HCT116 (cell line): ENCODE measurements at regions not wholly inside any gene's neighbourhood (a gene's known extent, or its start where the extent isn't known, plus 50 kb on each side); places are given as distances from the start of the nearest gene placed in this dataset.

ENCODE experiments used
- ATAC-seq: fragments of 200-7000 bp; cut with Tn5 transposase; 2 replicates; pipeline ENCODE4 v1.9.1; 2020; ENCODE audit warnings: mild to moderate bottlenecking, moderate library complexity
- BruUV-seq: library from RNA; stranded (reverse); fragments of 400-500 nt; replicated peaks from 2 replicates; lab custom pipeline; 2021; lab: Mats Ljungman, UMichigan
- CTCF ChIA-PET: fragments of 300-600 bp; sonication (Branson Sonifier 250); formaldehyde crosslinking; loops from one replicate; lab custom pipeline; 2021; ENCODE audit warnings: antibody characterized with exemption; lab: Charles Lee
- POLR2A ChIA-PET: fragments of 300-600, 350-600 bp; sonication (Branson Sonifier 250); formaldehyde crosslinking; loops from one replicate; lab custom pipeline; 2021; ENCODE audit warnings: antibody characterized with exemption; lab: Charles Lee
- RAD21 ChIA-PET, 2 experiments: fragments of 300-600 bp; sonication (Branson Sonifier 250); formaldehyde crosslinking; loops; one replicate each; lab custom pipeline; 2023; ENCODE audit warnings: low total read pairs in 2 of 2; ENCODE audit not compliant: uncharacterized antibody in 2 of 2, unreplicated experiment in 2 of 2, low non-redundant PET in 1 of 2; lab: Charles Lee
- DNase-seq: peaks from one replicate; pipeline ENCODE4 v3.0.0-alpha.2; 2010; ENCODE audit warnings: low read depth, low spot score
- H2AFZ ChIP-seq: fragments of 200-600 bp; shearing (Covaris generic), sonication (generic); 2 replicates; pipeline ENCODE4 v1.6.1; 2017; ENCODE audit warnings: low read depth, mixed run types, mixed read lengths, antibody characterized with exemption, low read length; ENCODE audit not compliant: poor library complexity, severe bottlenecking
- H3K27ac ChIP-seq: 2 replicates; pipeline ENCODE4 v1.5.1; 2012; ENCODE audit warnings: low read depth, low read length
- H3K27me3 ChIP-seq: fragments of 200-600 bp; sonication (generic); 2 replicates; pipeline ENCODE4 v1.6.1; 2016; ENCODE audit warnings: mixed run types, low read length, mixed read lengths; ENCODE audit not compliant: insufficient read depth
- H3K36me3 ChIP-seq, 2 experiments: fragments of 200-500 bp in 1 of 2; fragments of 200-600 bp in 1 of 2; sonication (Bioruptor generic) in 1 of 2; sonication (generic) in 1 of 2; 2 replicates each; pipeline versions ENCODE4 v1.5.1 to v1.6.1; 2014 to 2016; ENCODE audit warnings: low read length in 2 of 2, inconsistent platforms in 1 of 2, mixed read lengths in 1 of 2, mixed run types in 1 of 2; ENCODE audit not compliant: insufficient read depth in 2 of 2, control insufficient read depth in 1 of 2
- H3K4me1 ChIP-seq, 2 experiments: fragments of 200-600 bp in 1 of 2; sonication (generic) in 1 of 2; 2 replicates each; pipeline versions ENCODE4 v1.5.1 to v1.6.1; 2012 to 2017; ENCODE audit warnings: low read length in 2 of 2, inconsistent platforms in 1 of 2, mild to moderate bottlenecking in 1 of 2, mixed read lengths in 1 of 2, mixed run types in 1 of 2, moderate library complexity in 1 of 2; ENCODE audit not compliant: insufficient read depth in 2 of 2, control insufficient read depth in 1 of 2
- H3K4me2 ChIP-seq: fragments of 200-600 bp; sonication (generic); 2 replicates; pipeline ENCODE4 v1.6.1; 2017; ENCODE audit warnings: mixed run types, low read length, mixed read lengths
- H3K4me3 ChIP-seq, 2 experiments: fragments of 200-600 bp in 1 of 2; sonication (generic) in 1 of 2; replicated peaks in 1 of 2; 2 replicates each; pipeline ENCODE4 v1.5.1; 2011 to 2016; ENCODE audit warnings: low read length in 2 of 2, control low read depth in 1 of 2, low read depth in 1 of 2, mild to moderate bottlenecking in 1 of 2, mixed read lengths in 1 of 2, mixed run types in 1 of 2
- H3K79me2 ChIP-seq: fragments of 200-600 bp; sonication (generic); 2 replicates; pipeline ENCODE4 v1.6.1; 2017; ENCODE audit warnings: mild to moderate bottlenecking, mixed run types, low read length, moderate library complexity, mixed read lengths; ENCODE audit not compliant: insufficient read depth
- H3K9ac ChIP-seq: fragments of 200-600 bp; sonication (generic); 2 replicates; pipeline ENCODE4 v1.6.1; 2016; ENCODE audit warnings: low read length, mixed read lengths
- H3K9me2 ChIP-seq: fragments of 200-600 bp; sonication (generic), shearing (Covaris generic); 2 replicates; pipeline ENCODE4 v1.6.1; 2017; ENCODE audit warnings: mixed run types, mild to moderate bottlenecking, moderate library complexity; ENCODE audit not compliant: insufficient read depth
- H3K9me3 ChIP-seq, 2 experiments: fragments of 200-500 bp in 1 of 2; fragments of 200-600 bp in 1 of 2; sonication (Bioruptor generic) in 1 of 2; sonication (generic) in 1 of 2; 2 replicates each; pipeline ENCODE4 v1.6.1; 2014 to 2017; ENCODE audit warnings: low read length in 2 of 2, mixed read lengths in 2 of 2, inconsistent platforms in 1 of 2, low read depth in 1 of 2, mild to moderate bottlenecking in 1 of 2, mixed run types in 1 of 2, moderate library complexity in 1 of 2; ENCODE audit not compliant: control insufficient read depth in 1 of 2, insufficient read depth in 1 of 2
- H4K20me1 ChIP-seq: fragments of 200-600 bp; sonication (generic), shearing (Covaris generic); 2 replicates; pipeline ENCODE4 v1.6.1; 2017; ENCODE audit warnings: mixed run types, mild to moderate bottlenecking, moderate library complexity; ENCODE audit not compliant: insufficient read depth
- CBX3 ChIP-seq: IDR thresholded peaks from 2 replicates; pipeline ENCODE4 v1.6.1; 2012; ENCODE audit warnings: low read depth
- EGR1 ChIP-seq: IDR thresholded peaks from 2 replicates; pipeline ENCODE4 v1.6.1; 2012; ENCODE audit warnings: low read depth
- ELF1 ChIP-seq: IDR thresholded peaks from 2 replicates; pipeline ENCODE4 v1.6.1; 2012; ENCODE audit warnings: low read depth, borderline replicate concordance
- EZH2 ChIP-seq: fragments of 200-600 bp; sonication (generic); IDR thresholded peaks from 2 replicates; pipeline ENCODE4 v1.6.1; 2017; ENCODE audit warnings: antibody characterized with exemption, mixed run types
- EZH2phosphoT487 ChIP-seq: fragments of 200-600 bp; IDR thresholded peaks from 2 replicates; pipeline ENCODE4 v1.6.1; 2018; ENCODE audit warnings: antibody characterized with exemption, borderline replicate concordance
- JUND ChIP-seq: IDR thresholded peaks from 2 replicates; pipeline ENCODE4 v1.6.1; 2012
- MAX ChIP-seq: IDR thresholded peaks from 2 replicates; pipeline ENCODE4 v1.6.1; 2012
- POLR2A ChIP-seq: IDR thresholded peaks from 2 replicates; pipeline ENCODE4 v1.7.0; 2011; ENCODE audit warnings: borderline replicate concordance; ENCODE audit not compliant: insufficient read depth, insufficient read length; ENCODE audit errors: extremely low read depth
- POLR2AphosphoS5 ChIP-seq: IDR thresholded peaks from 2 replicates; pipeline ENCODE4 v1.6.1; 2011; ENCODE audit warnings: mild to moderate bottlenecking, low read depth, low read length, moderate library complexity
- SP1 ChIP-seq: IDR thresholded peaks from 2 replicates; pipeline ENCODE4 v1.6.1; 2012; ENCODE audit warnings: low read depth
- TCF7L2 ChIP-seq: IDR thresholded peaks from 2 replicates; pipeline ENCODE4 v1.7.0; 2011; ENCODE audit warnings: borderline replicate concordance, inconsistent platforms; ENCODE audit not compliant: insufficient read depth, insufficient read length; ENCODE audit errors: extremely low read depth
- intact Hi-C: fragments of 100-400 bp; cut with micrococcal nuclease; formaldehyde crosslinking; loops from 2 replicates; pipeline ENCODE4 v1.10.0; 2022

- no peak overlapping the region for H3K4me3 ChIP-seq
- DNase-seq (no peak), ATAC-seq (no peak)
- no peaks in the 10 kb centered on the region for H3K9me3 ChIP-seq
- intact Hi-C loops: no loop called here
- BruUV-seq: no TSS peak
- H2AFZ ChIP-seq: no peak overlapping the region
- H3K9ac ChIP-seq: no peak overlapping the region
- H3K79me2 ChIP-seq: no peaks in the 10 kb centered on the region
- H3K4me2 ChIP-seq: no peak overlapping the region
- H3K27me3 ChIP-seq: 0 out of 2 replicates have a peak, but pooled peaks cover 4% of the 10 kb centered on the region
- TF ChIP-seq EZH2 (no peak), JUND (no peak), CBX3 (no peak)
- H3K36me3 ChIP-seq: no peaks in the 10 kb centered on the region
- H3K9me2 ChIP-seq: no peaks in the 10 kb centered on the region
- H4K20me1 ChIP-seq: no peaks in the 10 kb centered on the region
- POLR2A ChIA-PET: no interaction called here
- CTCF ChIA-PET: no interaction called here
- RAD21 ChIA-PET: no interaction called here
- H3K27ac ChIP-seq: no peak overlapping the region
- H3K4me1 ChIP-seq: no peaks in the 10 kb centered on the region
These were observed 405.7 kb upstream of the RNF32 start for GRCh38 chr7:156234666-156235494.

GRCh38 chr7:156234192-156234591 is 406.4 kb upstream of the RNF32 start:
- ChIA-PET CTCF (no interaction called here), RAD21 (no interaction called here), POLR2A (no interaction called here)
- H2AFZ ChIP-seq: no peak overlapping the region
- no peaks in the 10 kb centered on the region for H3K79me2 ChIP-seq
- H3K9me2 ChIP-seq: no peaks in the 10 kb centered on the region
- ATAC-seq (no peak), DNase-seq (no peak)
- H3K4me1 ChIP-seq: no peaks in the 10 kb centered on the region
- no peaks in the 10 kb centered on the region for H4K20me1 ChIP-seq
- 0 out of 2 replicates have a peak, but pooled peaks cover 4% of the 10 kb centered on the region for H3K27me3 ChIP-seq
- no peak overlapping the region for H3K27ac ChIP-seq
- H3K4me2 ChIP-seq: no peak overlapping the region
- H3K36me3 ChIP-seq: no peaks in the 10 kb centered on the region
- TF ChIP-seq EZH2phosphoT487 (no peak), TCF7L2 (no peak), POLR2AphosphoS5 (no peak), MAX (no peak), SP1 (no peak), ELF1 (no peak), POLR2A (no peak), EGR1 (no peak)
- H3K4me3 ChIP-seq: no peak overlapping the region
- intact Hi-C loops: no loop called here
- no TSS peak for BruUV-seq
- no peaks in the 10 kb centered on the region for H3K9me3 ChIP-seq
- H3K9ac ChIP-seq: no peak overlapping the region
